22Rv1 (cell line): ENCODE measurements at regions not wholly inside any gene's neighbourhood (a gene's known extent, or its start where the extent isn't known, plus 50 kb on each side); places are given as distances from the start of the nearest gene placed in this dataset.

Source experiments
- H3K27ac ChIP-seq: fragments of 450-650 bp; 2 replicates; pipeline ENCODE4 v1.5.1; 2017
- CTCF ChIP-seq: fragments of 450-650 bp; IDR thresholded peaks from 2 replicates; pipeline ENCODE4 v1.5.1; 2017; ENCODE audit warnings: mild to moderate bottlenecking
- ZFX ChIP-seq: fragments of 450-650 bp; IDR thresholded peaks from 2 replicates; pipeline ENCODE4 v1.6.1; 2017; ENCODE audit warnings: antibody characterized with exemption, borderline replicate concordance

GRCh38 chr12:108035372-108035771 lies 93.7 kb upstream of the WSCD2 start:
- H3K27ac ChIP-seq: no peak overlapping the region
- TF ChIP-seq ZFX (no peak), CTCF (no peak)

- TF ChIP-seq CTCF (no peak), ZFX (no peak)
- H3K27ac ChIP-seq: no peak overlapping the region
These were observed 91.1 kb upstream of the WSCD2 start for GRCh38 chr12:108037960-108038359.

- TF ChIP-seq ZFX: no peak
- TF ChIP-seq CTCF: no peak
- H3K27ac ChIP-seq: no peak overlapping the region
These were observed 89.3 kb upstream of the WSCD2 start for GRCh38 chr12:108039794-108040193.

- no peak for TF ChIP-seq CTCF
- TF ChIP-seq ZFX: no peak
These were observed 88.1 kb upstream of the WSCD2 start for GRCh38 chr12:108040947-108041346.

GRCh38 chr12:108043286-108043685 lies 85.8 kb upstream of the WSCD2 start:
- no peak overlapping the region for H3K27ac ChIP-seq
- TF ChIP-seq ZFX (no peak), CTCF (no peak)

More at GRCh38 chr12:108040947-108041346, 88.1 kb upstream of the WSCD2 start:
- H3K27ac ChIP-seq: no peak overlapping the region

- no peak for TF ChIP-seq ZFX
- no peak for TF ChIP-seq CTCF
- no peak overlapping the region for H3K27ac ChIP-seq
These were observed 85.1 kb upstream of the WSCD2 start for GRCh38 chr12:108043750-108044533.

GRCh38 chr12:108046135-108046534 lies 83.0 kb upstream of the WSCD2 start:
- no peak overlapping the region for H3K27ac ChIP-seq
- no peak for TF ChIP-seq CTCF
- TF ChIP-seq ZFX: no peak
